IMR-90 (cell line): ENCODE measurements at regions not wholly inside any gene's neighbourhood (a gene's known extent, or its start where the extent isn't known, plus 50 kb on each side); places are given as distances from the start of the nearest gene placed in this dataset.

Source experiments
- ATAC-seq: fragments of 200-7000 bp; cut with Tn5 transposase; 2 replicates; pipeline ENCODE4 v1.9.1; 2020; ENCODE audit warnings: low read depth, mild to moderate bottlenecking, moderate library complexity
- BruUV-seq: library from RNA; stranded (reverse); fragments of 400-500 nt; replicated peaks from 2 replicates; lab custom pipeline; 2021; lab: Mats Ljungman, UMichigan
- CTCF ChIA-PET: fragments of 300-600 bp; formaldehyde crosslinking; extraction: SDS; loops from one replicate; lab custom pipeline; 2021; ENCODE audit warnings: antibody characterized with exemption; lab: Yijun Ruan, JAX
- POLR2A ChIA-PET: fragments of 300-600 bp; sonication (Branson Sonifier 250); formaldehyde crosslinking; loops from one replicate; lab custom pipeline; 2022; ENCODE audit warnings: antibody characterized with exemption; ENCODE audit not compliant: unreplicated experiment; lab: Charles Lee
- DNase-seq: peaks from one replicate; pipeline ENCODE4 v3.0.0; 2013
- H2AFZ ChIP-seq: replicated peaks from 2 replicates; pipeline ENCODE3; 2013; ENCODE audit warnings: low read length, mild to moderate bottlenecking; ENCODE audit not compliant: poor library complexity
- H2AK5ac ChIP-seq: 2 replicates; pipeline ENCODE4 v1.6.1; 2013; ENCODE audit warnings: low read depth, low read length, inconsistent platforms
- H2AK9ac ChIP-seq: replicated peaks from 2 replicates; pipeline ENCODE3; 2013; ENCODE audit warnings: mild to moderate bottlenecking, low read depth, low read length, moderate library complexity; ENCODE audit not compliant: poor library complexity
- H2BK120ac ChIP-seq: 2 replicates; pipeline ENCODE4 v1.6.1; 2013; ENCODE audit warnings: low read depth, low read length, inconsistent platforms
- H2BK15ac ChIP-seq: 3 replicates; pipeline ENCODE4 v1.6.1; 2013; ENCODE audit warnings: low read depth, low read length, inconsistent platforms
- H2BK20ac ChIP-seq: 2 replicates; pipeline ENCODE4 v1.6.1; 2013; ENCODE audit warnings: low read depth, mild to moderate bottlenecking, inconsistent platforms, low read length, moderate library complexity
- H2BK5ac ChIP-seq: 2 replicates; pipeline ENCODE4 v1.6.1; 2013; ENCODE audit warnings: mild to moderate bottlenecking, low read depth, low read length, inconsistent platforms; ENCODE audit not compliant: poor library complexity, severe bottlenecking
- H3K14ac ChIP-seq: replicated peaks from 2 replicates; pipeline ENCODE4 v1.6.1; 2013; ENCODE audit warnings: low read depth, low read length, inconsistent platforms
- H3K18ac ChIP-seq: 2 replicates; pipeline ENCODE4 v1.6.1; 2013; ENCODE audit warnings: low read depth, low read length, control low read depth
- H3K23ac ChIP-seq: 2 replicates; pipeline ENCODE4 v1.6.1; 2013; ENCODE audit warnings: low read depth, low read length, inconsistent platforms
- H3K27ac ChIP-seq: 2 replicates; pipeline ENCODE4 v1.5.1; 2013; ENCODE audit warnings: mild to moderate bottlenecking, control low read depth, low read length; ENCODE audit not compliant: insufficient read depth
- H3K27me3 ChIP-seq: 2 replicates; pipeline ENCODE4 v1.6.1; 2013; ENCODE audit warnings: low read length; ENCODE audit not compliant: control insufficient read depth, insufficient read depth
- H3K36me3 ChIP-seq: 2 replicates; pipeline ENCODE4 v1.6.1; 2013; ENCODE audit warnings: low read length, mixed read lengths; ENCODE audit not compliant: control insufficient read depth, insufficient read depth
- H3K4ac ChIP-seq: 2 replicates; pipeline ENCODE4 v1.6.1; 2013; ENCODE audit warnings: low read depth, low read length, inconsistent platforms
- H3K4me1 ChIP-seq: 2 replicates; pipeline ENCODE4 v1.6.1; 2013; ENCODE audit warnings: low read length, mixed read lengths; ENCODE audit not compliant: control insufficient read depth, insufficient read depth
- H3K4me2 ChIP-seq: 2 replicates; pipeline ENCODE4 v1.6.1; 2013; ENCODE audit warnings: low read depth, mild to moderate bottlenecking, control low read depth, low read length, moderate library complexity
- H3K4me3 ChIP-seq: 2 replicates; pipeline ENCODE4 v1.5.1; 2013; ENCODE audit warnings: low read depth, mild to moderate bottlenecking, control low read depth, low read length, moderate library complexity; ENCODE audit not compliant: insufficient read depth
- H3K56ac ChIP-seq: 2 replicates; pipeline ENCODE4 v1.6.1; 2013; ENCODE audit warnings: low read length, inconsistent platforms; ENCODE audit not compliant: insufficient read depth; ENCODE audit errors: extremely low read depth
- H3K79me1 ChIP-seq, 2 experiments: 2 replicates each; pipeline ENCODE4 v1.6.1; 2013; ENCODE audit warnings: low read length in 2 of 2, inconsistent platforms in 1 of 2, low read depth in 1 of 2
- H3K9ac ChIP-seq: 2 replicates; pipeline ENCODE4 v1.6.1; 2013; ENCODE audit warnings: low read depth, low read length, control low read depth
- H3K9me1 ChIP-seq: 2 replicates; pipeline ENCODE4 v1.6.1; 2013; ENCODE audit warnings: low read length, inconsistent platforms; ENCODE audit not compliant: insufficient read depth
- H3K9me3 ChIP-seq: 2 replicates; pipeline ENCODE4 v1.6.1; 2013; ENCODE audit warnings: low read length; ENCODE audit not compliant: control insufficient read depth, insufficient read depth
- H4K20me1 ChIP-seq: 2 replicates; pipeline ENCODE4 v1.6.1; 2013; ENCODE audit warnings: low read length, inconsistent platforms; ENCODE audit not compliant: insufficient read depth
- H4K5ac ChIP-seq: 2 replicates; pipeline ENCODE4 v1.6.1; 2013; ENCODE audit warnings: mild to moderate bottlenecking, low read depth, low read length, control low read depth
- H4K8ac ChIP-seq, 2 experiments: 2 replicates each; pipeline ENCODE4 v1.6.1; 2013; ENCODE audit warnings: low read depth in 2 of 2, low read length in 2 of 2, control low read depth in 1 of 2, inconsistent platforms in 1 of 2
- H4K91ac ChIP-seq: 2 replicates; pipeline ENCODE4 v1.6.1; 2013; ENCODE audit warnings: low read depth, low read length, inconsistent platforms; ENCODE audit not compliant: insufficient read depth
- BHLHE40 ChIP-seq: fragments of 150-350 bp; IDR thresholded peaks from 2 replicates; pipeline ENCODE4 v1.6.1; 2016; ENCODE audit warnings: mild to moderate bottlenecking, low read depth, low read length
- CEBPB ChIP-seq: IDR thresholded peaks from 2 replicates; pipeline ENCODE4 v1.6.1; 2012; ENCODE audit warnings: low read depth, low read length, improper control_type of control experiment
- CHD1 ChIP-seq: IDR thresholded peaks from 2 replicates; pipeline ENCODE4 v1.6.1; 2012; ENCODE audit warnings: low read depth, low read length, improper control_type of control experiment
- CTCF ChIP-seq: conservative IDR thresholded peaks from 2 replicates; pipeline ENCODE4 v1.5.1; 2012; ENCODE audit warnings: mild to moderate bottlenecking, low read depth, low read length, improper control_type of control experiment
- ELK1 ChIP-seq: fragments of 150-350 bp; IDR thresholded peaks from 2 replicates; pipeline ENCODE4 v1.6.1; 2016; ENCODE audit warnings: low read depth, mild to moderate bottlenecking, low read length, moderate library complexity, borderline replicate concordance
- MAFK ChIP-seq: IDR thresholded peaks from 2 replicates; pipeline ENCODE4 v1.6.1; 2012; ENCODE audit warnings: low read depth, low read length, improper control_type of control experiment
- MAZ ChIP-seq: IDR thresholded peaks from 2 replicates; pipeline ENCODE4 v1.6.1; 2012; ENCODE audit warnings: low read depth, mild to moderate bottlenecking, low read length, improper control_type of control experiment, moderate library complexity, borderline replicate concordance
- MXI1 ChIP-seq: IDR thresholded peaks from 2 replicates; pipeline ENCODE4 v1.6.1; 2012; ENCODE audit warnings: low read depth, mild to moderate bottlenecking, low read length, moderate library complexity, borderline replicate concordance
- NFE2L2 ChIP-seq: fragments of 150-350 bp; IDR thresholded peaks from 2 replicates; pipeline ENCODE4 v1.6.1; 2016; ENCODE audit warnings: low read depth, mild to moderate bottlenecking, low read length
- RCOR1 ChIP-seq: IDR thresholded peaks from 2 replicates; pipeline ENCODE4 v1.6.1; 2012; ENCODE audit warnings: mild to moderate bottlenecking, low read length, improper control_type of control experiment; ENCODE audit not compliant: insufficient replicate concordance
- RFX5 ChIP-seq: IDR thresholded peaks from 2 replicates; pipeline ENCODE4 v1.8.0; 2012; ENCODE audit warnings: low read depth, mild to moderate bottlenecking, low read length, moderate library complexity
- SMC3 ChIP-seq: fragments of 150-350 bp; IDR thresholded peaks from 2 replicates; pipeline ENCODE4 v1.6.1; 2016; ENCODE audit warnings: low read depth, mild to moderate bottlenecking, antibody characterized with exemption, low read length, moderate library complexity
- WGBS, 2 experiments: methylation state at CpG; one replicate each; pipeline versions ENCODE4 v1.1.5 to v1.1.7; 2013; ENCODE audit warnings: missing lambda C conversion rate in 2 of 2; ENCODE audit not compliant: insufficient read length in 1 of 2; ENCODE audit errors: extremely low coverage in 2 of 2; 5-methylcytosine and 5-hydroxymethylcytosine counted together
- dilution Hi-C: fragments of 300-500 bp; cut with HindIII; formaldehyde crosslinking; loops from one replicate; pipeline ENCODE4 v1.14.3; 2018; ENCODE audit warnings: low sequenced_read_pairs; ENCODE audit not compliant: unreplicated experiment
- in situ Hi-C: fragments of 300-500 bp; cut with MboI; formaldehyde crosslinking; loops from 3 replicates; pipeline ENCODE4 v1.14.3; 2019; ENCODE audit warnings: low sequenced_read_pairs, inconsistent platforms, mixed read lengths
- intact Hi-C: fragments of 100-400 bp; cut with micrococcal nuclease; formaldehyde crosslinking; loops from 2 replicates; pipeline ENCODE4 v1.10.0; 2022

DNA sequence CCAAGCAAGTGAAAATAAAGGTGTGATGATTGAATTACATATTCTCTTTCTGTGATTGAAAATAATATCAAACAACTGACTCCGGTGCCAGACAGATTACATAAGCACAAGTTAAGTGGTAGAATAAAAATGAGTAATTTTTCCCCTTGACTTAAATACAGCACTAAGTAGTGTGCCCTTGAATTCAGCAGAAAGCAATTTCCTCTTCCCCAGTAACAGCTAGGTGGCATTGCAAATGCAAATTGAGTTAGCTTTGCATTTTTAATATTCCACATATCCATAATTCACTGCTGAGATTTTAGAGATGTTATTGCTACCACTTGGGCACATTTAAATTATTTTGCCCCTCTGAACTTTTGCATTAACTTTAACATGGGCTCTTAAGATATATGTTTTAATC lies 89.8 kb upstream of the NPVF start:
- no peak overlapping the region for H2BK5ac ChIP-seq
- in situ Hi-C loops (no loop called here), intact Hi-C loops (no loop called here), dilution Hi-C loops (no loop called here)
- no peak overlapping the region for H2BK20ac ChIP-seq
- H3K56ac ChIP-seq, result no peak overlapping the region
- no peaks in the 10 kb centered on the region for H3K27me3 ChIP-seq
- no peak for DNase-seq
- H3K4me3 ChIP-seq, result no peak overlapping the region
- no peak overlapping the region for H2AK9ac ChIP-seq
- H3K27ac ChIP-seq, result no peak overlapping the region
- no peak overlapping the region for H3K14ac ChIP-seq
- BruUV-seq, result no TSS peak
- no CpG with 5 or more reads among the region's 1 CpG for WGBS, 2 experiments
- H3K18ac ChIP-seq, result no peak overlapping the region
- no peaks in the 10 kb centered on the region for H3K9me1 ChIP-seq
- no peak overlapping the region for H2AK5ac ChIP-seq
- ATAC-seq, result no peak
- no peak overlapping the region for H2BK15ac ChIP-seq
- no peak overlapping the region for H2BK120ac ChIP-seq
- no peak overlapping the region for H3K4me2 ChIP-seq
- TF ChIP-seq RFX5 (no peak), CEBPB (no peak), SMC3 (no peak), BHLHE40 (no peak), MXI1 (no peak), NFE2L2 (no peak), MAZ (no peak), RCOR1 (no peak), CTCF (no peak), ELK1 (no peak), CHD1 (no peak), MAFK (no peak)
- no peak overlapping the region for H4K91ac ChIP-seq
- no peaks in the 10 kb centered on the region for H3K36me3 ChIP-seq
- H3K9ac ChIP-seq, result no peak overlapping the region
- no peaks in the 10 kb centered on the region for H3K9me3 ChIP-seq
- POLR2A ChIA-PET, result no interaction called here
- no peak overlapping the region for H2AFZ ChIP-seq
- H4K20me1 ChIP-seq, result no peaks in the 10 kb centered on the region
- CTCF ChIA-PET, result no interaction called here
- no peak overlapping the region for H4K5ac ChIP-seq
- H3K23ac ChIP-seq, result no peak overlapping the region
- no peaks in the 10 kb centered on the region for H3K4me1 ChIP-seq
- no peak overlapping the region for H3K4ac ChIP-seq
- H3K79me1 ChIP-seq, result no peaks in the 10 kb centered on the region
- no peak overlapping the region for H4K8ac ChIP-seq
